HepG2 (cell line): ENCODE measurements at regions not wholly inside any gene's neighbourhood (a gene's known extent, or its start where the extent isn't known, plus 50 kb on each side); places are given as distances from the start of the nearest gene placed in this dataset.

Experiments
- ATAC-seq: fragments of 200-7000 bp; cut with Tn5 transposase; 3 replicates; pipeline ENCODE4 v1.9.1; 2020; ENCODE audit warnings: mild to moderate bottlenecking, moderate library complexity
- BruUV-seq: library from RNA; stranded (reverse); fragments of 400-500 nt; replicated peaks from 2 replicates; lab custom pipeline; 2021; lab: Mats Ljungman, UMichigan
- CTCF ChIA-PET: fragments of 300-600 bp; formaldehyde crosslinking; extraction: SDS; loops from one replicate; lab custom pipeline; 2021; ENCODE audit warnings: low total read pairs, inconsistent platforms, low intra/inter-chr PET ratio; lab: Yijun Ruan, JAX
- POLR2A ChIA-PET: fragments of 350-600 bp; sonication (Branson Sonifier 250); formaldehyde crosslinking; loops from one replicate; lab custom pipeline; 2020; ENCODE audit warnings: antibody characterized with exemption, inconsistent platforms; lab: Yijun Ruan, JAX
- DNase-seq: peaks from one replicate; pipeline ENCODE4 v3.0.0-alpha.2; 2015; ENCODE audit warnings: low spot score
- FAIRE-seq: peaks from 3 replicates; lab custom pipeline; 2011; peaks lifted over from hg19 to GRCh38; lab: Jason Lieb, UNC
- H2AFZ ChIP-seq: one replicate; pipeline ENCODE4 v1.6.1; 2011; ENCODE audit warnings: low read length, inconsistent platforms
- H3K27ac ChIP-seq: fragments of 300-600 bp; 3 replicates; pipeline ENCODE4 v1.8.0; 2011; ENCODE audit warnings: mixed run types, mild to moderate bottlenecking, mixed read lengths, low read length, inconsistent platforms; ENCODE audit not compliant: insufficient read depth; ENCODE audit errors: extremely low read length
- H3K27me3 ChIP-seq, 2 experiments: fragments of 200-600 bp in 1 of 2; 2 replicates in 1 of 2; 3 replicates in 1 of 2; pipeline versions ENCODE4 v1.6.0 to v1.8.0; 2011; ENCODE audit warnings: low read length in 2 of 2, mild to moderate bottlenecking in 2 of 2, moderate library complexity in 2 of 2, inconsistent platforms in 1 of 2; ENCODE audit not compliant: insufficient read depth in 2 of 2, control insufficient read depth in 1 of 2
- H3K36me3 ChIP-seq, 2 experiments: fragments of 200-600 bp in 1 of 2; replicated peaks in 1 of 2; 2 replicates in 1 of 2; 3 replicates in 1 of 2; pipeline versions ENCODE4 v1.5.1 to v1.8.0; 2011; ENCODE audit warnings: low read length in 2 of 2, inconsistent platforms in 1 of 2; ENCODE audit not compliant: insufficient read depth in 2 of 2, control insufficient read depth in 1 of 2
- H3K4me1 ChIP-seq: 2 replicates; pipeline ENCODE4 v1.5.1; 2012; ENCODE audit warnings: low read length, inconsistent platforms; ENCODE audit not compliant: insufficient read depth
- H3K4me2 ChIP-seq: 2 replicates; pipeline ENCODE4 v1.6.0; 2011; ENCODE audit warnings: low read depth, low read length, inconsistent platforms
- H3K4me3 ChIP-seq, 3 experiments: fragments of 200-600 bp in 1 of 3; sonication (generic), shearing (Covaris generic) in 1 of 3; replicated peaks in 1 of 3; 2 replicates each; pipeline ENCODE4 v1.5.1; 2011 to 2016; ENCODE audit warnings: low read length in 3 of 3, inconsistent platforms in 2 of 3, low read depth in 2 of 3, mild to moderate bottlenecking in 2 of 3, control low read depth in 1 of 3, mixed read lengths in 1 of 3; ENCODE audit not compliant: insufficient read depth in 1 of 3
- H3K79me2 ChIP-seq: one replicate; pipeline ENCODE4 v1.6.1; 2011; ENCODE audit warnings: low read length, inconsistent platforms; ENCODE audit not compliant: insufficient read depth
- H3K9ac ChIP-seq: 2 replicates; pipeline ENCODE4 v1.6.0; 2011; ENCODE audit warnings: mild to moderate bottlenecking, low read depth, low read length, inconsistent platforms; ENCODE audit not compliant: insufficient read depth
- H3K9me3 ChIP-seq: 2 replicates; pipeline ENCODE4 v1.5.1; 2012; ENCODE audit warnings: mild to moderate bottlenecking, low read length
- H4K20me1 ChIP-seq: 2 replicates; pipeline ENCODE4 v1.6.0; 2011; ENCODE audit warnings: inconsistent platforms, mild to moderate bottlenecking, low read length, moderate library complexity; ENCODE audit not compliant: insufficient read depth
- ELF3 ChIP-seq: IDR thresholded peaks from 2 replicates; pipeline ENCODE4 v1.6.1; 2016; ENCODE audit warnings: missing genetic modification reagents, missing compliant biosample characterization
- GFI1 ChIP-seq: sonication (generic); formaldehyde crosslinking; IDR thresholded peaks from 2 replicates; pipeline ENCODE4 v1.5.0; 2020; ENCODE audit warnings: missing genetic modification reagents, mild to moderate bottlenecking, borderline replicate concordance
- KAT2B ChIP-seq: fragments of 150-350 bp; IDR thresholded peaks from 2 replicates; pipeline ENCODE4 v1.6.1; 2014; ENCODE audit warnings: low read depth, low read length, borderline replicate concordance
- RFX3 ChIP-seq: IDR thresholded peaks from 2 replicates; pipeline ENCODE4 v1.6.1; 2016; ENCODE audit warnings: missing biosample characterization, missing genetic modification reagents
- SMAD9 ChIP-seq: sonication (generic); formaldehyde crosslinking; IDR thresholded peaks from 2 replicates; pipeline ENCODE4 v1.5.1; 2020; ENCODE audit warnings: mild to moderate bottlenecking, missing genetic modification reagents
- ZC3H13 ChIP-seq: sonication (generic); formaldehyde crosslinking; IDR thresholded peaks from 2 replicates; pipeline ENCODE4 v1.8.1; 2023; ENCODE audit warnings: mild to moderate bottlenecking, missing genetic modification reagents, moderate library complexity
- ZNF10 ChIP-seq: sonication (generic); formaldehyde crosslinking; IDR thresholded peaks from 2 replicates; pipeline ENCODE4 v1.4.0; 2020; ENCODE audit warnings: mild to moderate bottlenecking, low read depth, missing genetic modification reagents, borderline replicate concordance
- ZNF136 ChIP-seq: sonication (generic); formaldehyde crosslinking; IDR thresholded peaks from 2 replicates; pipeline ENCODE4 v1.8.1; 2022; ENCODE audit warnings: low read depth, mild to moderate bottlenecking, moderate library complexity, missing genetic modification reagents
- ZNF552 ChIP-seq: sonication (generic); formaldehyde crosslinking; IDR thresholded peaks from 2 replicates; pipeline ENCODE4 v1.9.0; 2022; ENCODE audit warnings: missing genetic modification reagents, mild to moderate bottlenecking, borderline replicate concordance
- ZNF652 ChIP-seq: IDR thresholded peaks from 2 replicates; pipeline ENCODE4 v1.6.1; 2016; ENCODE audit warnings: low read depth, borderline replicate concordance
- WGBS: methylation state at CpG from one replicate; pipeline ENCODE4 v1.1.6; 2017; ENCODE audit warnings: low lambda C conversion rate; 5-methylcytosine and 5-hydroxymethylcytosine counted together
- in situ Hi-C: cut with HindIII; loops from 2 replicates; pipeline ENCODE4 v1.10.0; 2017; ENCODE audit warnings: low pct_unique_long_range_greater_than_20kb; ENCODE audit not compliant: extremely low pct_ligation_motif_present
- intact Hi-C: fragments of 100-400 bp; cut with micrococcal nuclease; formaldehyde crosslinking; loops from one replicate; pipeline ENCODE4 v1.10.0; 2022; ENCODE audit not compliant: unreplicated experiment
- TF ChIP-seq, protein P1 (sequence below): sonication (generic); formaldehyde crosslinking; IDR thresholded peaks from 2 replicates; pipeline ENCODE4 v1.5.0; 2020; ENCODE audit warnings: mild to moderate bottlenecking, missing genetic modification reagents, borderline replicate concordance
- TF ChIP-seq, protein P2 (sequence below): sonication (generic); formaldehyde crosslinking; IDR thresholded peaks from 2 replicates; pipeline ENCODE4 v1.8.0; 2022; ENCODE audit warnings: mild to moderate bottlenecking, missing genetic modification reagents, moderate library complexity
- TF ChIP-seq, protein P3 (sequence below): sonication (generic); formaldehyde crosslinking; IDR thresholded peaks from 2 replicates; pipeline ENCODE4 v1.5.0; 2020; ENCODE audit warnings: mild to moderate bottlenecking, missing genetic modification reagents, moderate library complexity
- TF ChIP-seq, protein P4 (sequence below): sonication (generic); formaldehyde crosslinking; IDR thresholded peaks from 2 replicates; pipeline ENCODE4 v1.4.0; 2020; ENCODE audit warnings: low read depth, mild to moderate bottlenecking, missing genetic modification reagents

DNA sequence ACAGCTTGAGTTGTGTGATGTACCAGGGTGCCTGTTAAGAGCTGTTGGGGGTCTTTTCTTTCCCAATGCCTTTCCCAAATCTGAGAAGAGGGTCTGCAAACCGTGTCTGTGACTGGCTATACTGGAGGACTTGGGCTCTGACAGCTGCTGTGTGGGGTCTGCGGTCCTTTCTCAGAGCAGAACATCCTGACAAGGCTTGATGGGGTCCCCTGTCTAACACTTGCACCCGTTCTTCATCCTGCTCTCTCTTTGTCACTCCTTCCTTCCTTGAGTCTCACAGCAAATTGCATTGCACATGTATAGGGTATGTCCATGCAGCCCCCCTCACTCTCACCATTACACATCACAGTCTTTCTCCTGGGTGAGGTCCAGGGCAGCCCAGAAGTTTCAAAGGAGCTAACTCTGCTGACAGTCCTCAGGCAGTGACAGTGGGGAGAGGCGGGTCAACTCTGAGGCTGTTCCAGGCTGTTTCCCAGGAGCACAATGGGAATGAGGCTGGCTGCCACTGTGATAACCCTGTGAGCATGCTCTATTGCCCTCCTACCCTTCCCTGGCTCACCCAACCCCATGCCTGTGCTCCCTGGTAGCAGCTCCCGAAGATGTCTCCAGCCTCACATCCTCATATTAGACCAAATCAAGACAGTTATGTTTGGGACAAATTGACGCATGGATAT is 163.2 kb upstream of the GGTLC1 start (continued):
- TF ChIP-seq ZNF10 (CRISPR knock-in tag), result no peak
- TF ChIP-seq, protein P1, sequence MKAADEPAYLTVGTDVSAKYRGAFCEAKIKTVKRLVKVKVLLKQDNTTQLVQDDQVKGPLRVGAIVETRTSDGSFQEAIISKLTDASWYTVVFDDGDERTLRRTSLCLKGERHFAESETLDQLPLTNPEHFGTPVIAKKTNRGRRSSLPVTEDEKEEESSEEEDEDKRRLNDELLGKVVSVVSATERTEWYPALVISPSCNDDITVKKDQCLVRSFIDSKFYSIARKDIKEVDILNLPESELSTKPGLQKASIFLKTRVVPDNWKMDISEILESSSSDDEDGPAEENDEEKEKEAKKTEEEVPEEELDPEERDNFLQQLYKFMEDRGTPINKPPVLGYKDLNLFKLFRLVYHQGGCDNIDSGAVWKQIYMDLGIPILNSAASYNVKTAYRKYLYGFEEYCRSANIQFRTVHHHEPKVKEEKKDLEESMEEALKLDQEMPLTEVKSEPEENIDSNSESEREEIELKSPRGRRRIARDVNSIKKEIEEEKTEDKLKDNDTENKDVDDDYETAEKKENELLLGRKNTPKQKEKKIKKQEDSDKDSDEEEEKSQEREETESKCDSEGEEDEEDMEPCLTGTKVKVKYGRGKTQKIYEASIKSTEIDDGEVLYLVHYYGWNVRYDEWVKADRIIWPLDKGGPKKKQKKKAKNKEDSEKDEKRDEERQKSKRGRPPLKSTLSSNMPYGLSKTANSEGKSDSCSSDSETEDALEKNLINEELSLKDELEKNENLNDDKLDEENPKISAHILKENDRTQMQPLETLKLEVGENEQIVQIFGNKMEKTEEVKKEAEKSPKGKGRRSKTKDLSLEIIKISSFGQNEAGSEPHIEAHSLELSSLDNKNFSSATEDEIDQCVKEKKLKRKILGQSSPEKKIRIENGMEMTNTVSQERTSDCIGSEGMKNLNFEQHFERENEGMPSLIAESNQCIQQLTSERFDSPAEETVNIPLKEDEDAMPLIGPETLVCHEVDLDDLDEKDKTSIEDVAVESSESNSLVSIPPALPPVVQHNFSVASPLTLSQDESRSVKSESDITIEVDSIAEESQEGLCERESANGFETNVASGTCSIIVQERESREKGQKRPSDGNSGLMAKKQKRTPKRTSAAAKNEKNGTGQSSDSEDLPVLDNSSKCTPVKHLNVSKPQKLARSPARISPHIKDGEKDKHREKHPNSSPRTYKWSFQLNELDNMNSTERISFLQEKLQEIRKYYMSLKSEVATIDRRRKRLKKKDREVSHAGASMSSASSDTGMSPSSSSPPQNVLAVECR (CRISPR knock-in tag), result no peak
- no peak for TF ChIP-seq ZNF652 (CRISPR knock-in tag)
- TF ChIP-seq KAT2B, result no peak
- no peak for TF ChIP-seq ZC3H13 (CRISPR knock-in tag)
- TF ChIP-seq, all 625 proteins: peak for 0

DNA sequence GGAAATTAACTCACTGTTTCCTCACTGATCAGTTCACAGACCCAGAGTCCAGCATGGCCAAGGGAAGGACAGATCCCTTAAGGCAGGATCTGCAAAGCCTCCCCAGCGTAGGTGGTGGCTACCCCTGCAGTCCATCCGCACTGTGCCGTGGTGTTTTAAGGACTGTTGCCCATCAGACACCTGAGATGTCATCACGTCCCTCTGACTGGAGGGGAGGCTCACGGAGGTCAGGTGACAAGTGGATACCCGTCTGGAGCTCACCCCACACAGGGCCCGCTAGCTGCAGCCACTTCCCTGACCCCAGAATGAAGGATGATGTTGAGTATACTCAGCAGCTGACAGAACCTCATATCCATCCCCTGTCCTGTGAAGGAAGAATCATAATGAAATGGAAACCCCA is 161.8 kb upstream of the GGTLC1 start:
- no peaks in the 10 kb centered on the region for H3K79me2 ChIP-seq
- no peak overlapping the region for H3K4me3 ChIP-seq
- intact Hi-C loops (no loop called here), in situ Hi-C loops (loop anchor here (25.0 kb wide), 1 partner anchor 213 kb away; no protein-coding TSS in a partner anchor)
- DNase-seq (no peak), FAIRE-seq (no peak), ATAC-seq (peak; percentile 46)
- H2AFZ ChIP-seq, result no peak overlapping the region
- no TSS peak for BruUV-seq
- no peak overlapping the region for H3K4me2 ChIP-seq
- H3K9me3 ChIP-seq, result no peaks in the 10 kb centered on the region
- CTCF ChIA-PET, result no interaction called here
- POLR2A ChIA-PET, result no interaction called here
- H3K9ac ChIP-seq, result no peak overlapping the region
- H3K4me1 ChIP-seq, result no peaks in the 10 kb centered on the region
- H3K27ac ChIP-seq, result no peak overlapping the region
- 0 out of 2 replicates have a peak, but pooled peaks cover 3% of the 10 kb centered on the region for H4K20me1 ChIP-seq
- H3K36me3 ChIP-seq, result no peaks in the 10 kb centered on the region
- no peaks in the 10 kb centered on the region; a peak in 1 of 5 replicates for H3K27me3 ChIP-seq
- 19% methylated on average over 6 of the region's 7 CpGs for WGBS
- TF ChIP-seq, protein P2, sequence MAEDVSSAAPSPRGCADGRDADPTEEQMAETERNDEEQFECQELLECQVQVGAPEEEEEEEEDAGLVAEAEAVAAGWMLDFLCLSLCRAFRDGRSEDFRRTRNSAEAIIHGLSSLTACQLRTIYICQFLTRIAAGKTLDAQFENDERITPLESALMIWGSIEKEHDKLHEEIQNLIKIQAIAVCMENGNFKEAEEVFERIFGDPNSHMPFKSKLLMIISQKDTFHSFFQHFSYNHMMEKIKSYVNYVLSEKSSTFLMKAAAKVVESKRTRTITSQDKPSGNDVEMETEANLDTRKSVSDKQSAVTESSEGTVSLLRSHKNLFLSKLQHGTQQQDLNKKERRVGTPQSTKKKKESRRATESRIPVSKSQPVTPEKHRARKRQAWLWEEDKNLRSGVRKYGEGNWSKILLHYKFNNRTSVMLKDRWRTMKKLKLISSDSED (CRISPR knock-in tag), result no peak
- TF ChIP-seq RFX3 (CRISPR knock-in tag) (no peak), SMAD9 (CRISPR knock-in tag) (no peak), ZNF552 (CRISPR knock-in tag) (no peak), ZNF136 (CRISPR knock-in tag) (no peak), GFI1 (CRISPR knock-in tag) (no peak), ELF3 (CRISPR knock-in tag) (no peak)
- TF ChIP-seq, protein P3, sequence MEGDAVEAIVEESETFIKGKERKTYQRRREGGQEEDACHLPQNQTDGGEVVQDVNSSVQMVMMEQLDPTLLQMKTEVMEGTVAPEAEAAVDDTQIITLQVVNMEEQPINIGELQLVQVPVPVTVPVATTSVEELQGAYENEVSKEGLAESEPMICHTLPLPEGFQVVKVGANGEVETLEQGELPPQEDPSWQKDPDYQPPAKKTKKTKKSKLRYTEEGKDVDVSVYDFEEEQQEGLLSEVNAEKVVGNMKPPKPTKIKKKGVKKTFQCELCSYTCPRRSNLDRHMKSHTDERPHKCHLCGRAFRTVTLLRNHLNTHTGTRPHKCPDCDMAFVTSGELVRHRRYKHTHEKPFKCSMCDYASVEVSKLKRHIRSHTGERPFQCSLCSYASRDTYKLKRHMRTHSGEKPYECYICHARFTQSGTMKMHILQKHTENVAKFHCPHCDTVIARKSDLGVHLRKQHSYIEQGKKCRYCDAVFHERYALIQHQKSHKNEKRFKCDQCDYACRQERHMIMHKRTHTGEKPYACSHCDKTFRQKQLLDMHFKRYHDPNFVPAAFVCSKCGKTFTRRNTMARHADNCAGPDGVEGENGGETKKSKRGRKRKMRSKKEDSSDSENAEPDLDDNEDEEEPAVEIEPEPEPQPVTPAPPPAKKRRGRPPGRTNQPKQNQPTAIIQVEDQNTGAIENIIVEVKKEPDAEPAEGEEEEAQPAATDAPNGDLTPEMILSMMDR (CRISPR knock-in tag), result no peak
- TF ChIP-seq, protein P4, sequence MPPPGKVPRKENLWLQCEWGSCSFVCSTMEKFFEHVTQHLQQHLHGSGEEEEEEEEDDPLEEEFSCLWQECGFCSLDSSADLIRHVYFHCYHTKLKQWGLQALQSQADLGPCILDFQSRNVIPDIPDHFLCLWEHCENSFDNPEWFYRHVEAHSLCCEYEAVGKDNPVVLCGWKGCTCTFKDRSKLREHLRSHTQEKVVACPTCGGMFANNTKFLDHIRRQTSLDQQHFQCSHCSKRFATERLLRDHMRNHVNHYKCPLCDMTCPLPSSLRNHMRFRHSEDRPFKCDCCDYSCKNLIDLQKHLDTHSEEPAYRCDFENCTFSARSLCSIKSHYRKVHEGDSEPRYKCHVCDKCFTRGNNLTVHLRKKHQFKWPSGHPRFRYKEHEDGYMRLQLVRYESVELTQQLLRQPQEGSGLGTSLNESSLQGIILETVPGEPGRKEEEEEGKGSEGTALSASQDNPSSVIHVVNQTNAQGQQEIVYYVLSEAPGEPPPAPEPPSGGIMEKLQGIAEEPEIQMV, result no peak
